ENCODE measurements at regions not wholly inside any gene's neighbourhood (a gene's known extent, or its start where the extent isn't known, plus 50 kb on each side); places are given as distances from the start of the nearest gene placed in this dataset.

GRCh38 chr7:152523916-152524315, 88.1 kb upstream of the KMT2C start:
- 58% methylated on average over 14 of the region's 14 CpGs for WGBS (ENCODE audit: low lambda C conversion rate)
- no peak for TF ChIP-seq FOXK1 (CRISPR knock-in tag; IDR thresholded peaks at IDR 0.05; ENCODE audit: borderline replicate concordance, low read depth)
- no peak for TF ChIP-seq HNRNPL (IDR thresholded peaks at IDR 0.05; ENCODE audit: low read depth, low read length)
- TF ChIP-seq MIXL1 (CRISPR knock-in tag; IDR thresholded peaks at IDR 0.05) = no peak
- no peak for TF ChIP-seq KIAA2018 (CRISPR knock-in tag; IDR thresholded peaks at IDR 0.05; ENCODE audit: borderline replicate concordance)
- TF ChIP-seq SKIL (CRISPR knock-in tag; IDR thresholded peaks at IDR 0.05; ENCODE audit: borderline replicate concordance) = no peak
- TF ChIP-seq MLX (CRISPR knock-in tag; IDR thresholded peaks at IDR 0.05) = no peak
- TF ChIP-seq ZMAT5 (CRISPR knock-in tag; IDR thresholded peaks at IDR 0.05; ENCODE audit: borderline replicate concordance, low read depth) = no peak
- no peak for TF ChIP-seq STAG1 (CRISPR knock-in tag; IDR thresholded peaks at IDR 0.05)
- no peak for TF ChIP-seq ZBTB46 (CRISPR knock-in tag; IDR thresholded peaks at IDR 0.05; ENCODE audit: borderline replicate concordance)
- no peak for TF ChIP-seq ATAD3A (CRISPR knock-in tag; IDR thresholded peaks at IDR 0.05)
- no peak for TF ChIP-seq ZFP36 (IDR thresholded peaks at IDR 0.05; ENCODE audit: borderline replicate concordance, low read depth, low read length, partially characterized antibody)
- TF ChIP-seq ZNF484 (CRISPR knock-in tag; IDR thresholded peaks at IDR 0.05; ENCODE audit: borderline replicate concordance, low read depth) = no peak
- no peak for TF ChIP-seq ZNF644 (CRISPR knock-in tag; IDR thresholded peaks at IDR 0.05; ENCODE audit: low read depth)

More at GRCh38 chr7:152523916-152524315, 88.1 kb upstream of the KMT2C start:
- peaks cover 17% of the 10 kb centered on the region for H3K4me1 ChIP-seq (ENCODE audit: insufficient read depth, low read length)
- no TSS peak for BruUV-seq (replicated peaks)
- peaks cover 0 to 7% of the 10 kb centered on the region in 2 experiments; a peak in 1 of 5 replicates for H3K27me3 ChIP-seq (ENCODE audit: control insufficient read depth in 1 of 2, insufficient read depth in 2 of 2, low read length in 2 of 2)
- no peak overlapping the region for H3K9ac ChIP-seq (ENCODE audit: insufficient read depth, low read depth, low read length)
- no peak for FAIRE-seq
- no peak overlapping the region for H3K27ac ChIP-seq (ENCODE audit: extremely low read length, insufficient read depth, low read length)
- H3K36me3 ChIP-seq (replicated peaks in 1 of 2; ENCODE audit: control insufficient read depth in 1 of 2, insufficient read depth in 2 of 2, low read length in 2 of 2) = no peaks in the 10 kb centered on the region
- no peak for DNase-seq (ENCODE audit: low spot score)
- no peaks in the 10 kb centered on the region for H4K20me1 ChIP-seq (ENCODE audit: insufficient read depth, low read length)
- no peak for ATAC-seq
- peaks cover 8% of the 10 kb centered on the region for H3K9me3 ChIP-seq (ENCODE audit: low read length)
- H3K4me3 ChIP-seq (replicated peaks in 1 of 3; ENCODE audit: insufficient read depth in 1 of 3, low read depth in 2 of 3, low read length in 3 of 3) = no peak overlapping the region
- H3K4me2 ChIP-seq (ENCODE audit: low read depth, low read length) = no peak overlapping the region
- in situ Hi-C loops (cut with HindIII; ENCODE audit: extremely low pct_ligation_motif_present, low pct_unique_long_range_greater_than_20kb) = no loop called here
- intact Hi-C loops (cut with micrococcal nuclease; ENCODE audit: unreplicated experiment) = no loop called here
- ChIA-PET POLR2A (no interaction called here), CTCF (ENCODE audit: low intra/inter-chr PET ratio, low total read pairs) (no interaction called here)
- no peaks in the 10 kb centered on the region for H3K79me2 ChIP-seq (ENCODE audit: insufficient read depth, low read length)
- no peak overlapping the region for H2AFZ ChIP-seq (ENCODE audit: low read length)
